HCT116 (cell line): ENCODE measurements at regions not wholly inside any gene's neighbourhood (a gene's known extent, or its start where the extent isn't known, plus 50 kb on each side); places are given as distances from the start of the nearest gene placed in this dataset.

Source experiments
- EZH2 ChIP-seq: fragments of 200-600 bp; sonication (generic); IDR thresholded peaks from 2 replicates; pipeline ENCODE4 v1.6.1; 2017; ENCODE audit warnings: antibody characterized with exemption, mixed run types
- EZH2phosphoT487 ChIP-seq: fragments of 200-600 bp; IDR thresholded peaks from 2 replicates; pipeline ENCODE4 v1.6.1; 2018; ENCODE audit warnings: antibody characterized with exemption, borderline replicate concordance
- JUND ChIP-seq: IDR thresholded peaks from 2 replicates; pipeline ENCODE4 v1.6.1; 2012
- POLR2A ChIP-seq: IDR thresholded peaks from 2 replicates; pipeline ENCODE4 v1.7.0; 2011; ENCODE audit warnings: borderline replicate concordance; ENCODE audit not compliant: insufficient read depth, insufficient read length; ENCODE audit errors: extremely low read depth
- POLR2AphosphoS5 ChIP-seq: IDR thresholded peaks from 2 replicates; pipeline ENCODE4 v1.6.1; 2011; ENCODE audit warnings: mild to moderate bottlenecking, low read depth, low read length, moderate library complexity
- SIN3A ChIP-seq: IDR thresholded peaks from 2 replicates; pipeline ENCODE4 v1.6.1; 2012; ENCODE audit warnings: low read depth
- SP1 ChIP-seq: IDR thresholded peaks from 2 replicates; pipeline ENCODE4 v1.6.1; 2012; ENCODE audit warnings: low read depth
- SRF ChIP-seq: IDR thresholded peaks from 2 replicates; pipeline ENCODE4 v1.6.1; 2012; ENCODE audit warnings: low read depth
- TCF7L2 ChIP-seq: IDR thresholded peaks from 2 replicates; pipeline ENCODE4 v1.7.0; 2011; ENCODE audit warnings: borderline replicate concordance, inconsistent platforms; ENCODE audit not compliant: insufficient read depth, insufficient read length; ENCODE audit errors: extremely low read depth
- ZFX ChIP-seq: fragments of 450-650 bp; IDR thresholded peaks from 2 replicates; pipeline ENCODE4 v1.6.1; 2017
- TF ChIP-seq, protein P1 (sequence below): IDR thresholded peaks from 2 replicates; pipeline ENCODE4 v1.6.1; 2012
- TF ChIP-seq, protein P2 (sequence below), 3 experiments: fragments of 200-600 bp in 1 of 3; sonication (generic) in 1 of 3; IDR thresholded peaks in 2 of 3; conservative IDR thresholded peaks in 1 of 3; 2 replicates each; pipeline ENCODE4 v1.5.1; 2012 to 2017; ENCODE audit warnings: low read depth in 2 of 3, low read length in 2 of 3, antibody characterized with exemption in 1 of 3, borderline replicate concordance in 1 of 3, control low read depth in 1 of 3, mild to moderate bottlenecking in 1 of 3, mixed read lengths in 1 of 3, mixed run types in 1 of 3, moderate library complexity in 1 of 3; ENCODE audit not compliant: insufficient read depth in 1 of 3
- TF ChIP-seq, protein P3 (sequence below): IDR thresholded peaks from 2 replicates; pipeline ENCODE4 v1.6.1; 2012

DNA sequence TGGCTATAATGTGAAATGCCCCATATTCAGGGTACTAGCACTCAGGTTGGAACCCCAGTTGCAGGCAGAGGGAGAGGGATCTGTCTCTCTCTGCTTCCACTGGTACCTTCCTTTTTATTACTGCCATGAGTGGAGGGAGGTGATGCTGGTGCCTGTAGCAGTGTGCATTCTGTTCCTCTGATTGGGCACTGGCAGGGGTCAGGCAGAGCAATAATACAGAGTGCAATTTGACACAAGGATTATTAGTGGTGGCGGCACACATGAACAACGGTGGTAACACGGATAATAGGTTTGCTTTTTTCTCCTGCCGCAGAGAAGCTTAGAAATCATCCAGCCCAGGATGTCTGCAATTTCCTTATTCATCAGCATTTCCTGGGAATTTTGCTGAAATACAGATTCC is 525.7 kb downstream of the SLC4A3 start:
- TF ChIP-seq TCF7L2 (no peak), SP1 (no peak), EZH2phosphoT487 (no peak), EZH2 (no peak), SIN3A (no peak), POLR2A (no peak), SRF (no peak), ZFX (no peak), JUND (no peak), POLR2AphosphoS5 (no peak)
- TF ChIP-seq, protein P1, sequence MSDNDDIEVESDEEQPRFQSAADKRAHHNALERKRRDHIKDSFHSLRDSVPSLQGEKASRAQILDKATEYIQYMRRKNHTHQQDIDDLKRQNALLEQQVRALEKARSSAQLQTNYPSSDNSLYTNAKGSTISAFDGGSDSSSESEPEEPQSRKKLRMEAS: no peak
- TF ChIP-seq, protein P2, sequence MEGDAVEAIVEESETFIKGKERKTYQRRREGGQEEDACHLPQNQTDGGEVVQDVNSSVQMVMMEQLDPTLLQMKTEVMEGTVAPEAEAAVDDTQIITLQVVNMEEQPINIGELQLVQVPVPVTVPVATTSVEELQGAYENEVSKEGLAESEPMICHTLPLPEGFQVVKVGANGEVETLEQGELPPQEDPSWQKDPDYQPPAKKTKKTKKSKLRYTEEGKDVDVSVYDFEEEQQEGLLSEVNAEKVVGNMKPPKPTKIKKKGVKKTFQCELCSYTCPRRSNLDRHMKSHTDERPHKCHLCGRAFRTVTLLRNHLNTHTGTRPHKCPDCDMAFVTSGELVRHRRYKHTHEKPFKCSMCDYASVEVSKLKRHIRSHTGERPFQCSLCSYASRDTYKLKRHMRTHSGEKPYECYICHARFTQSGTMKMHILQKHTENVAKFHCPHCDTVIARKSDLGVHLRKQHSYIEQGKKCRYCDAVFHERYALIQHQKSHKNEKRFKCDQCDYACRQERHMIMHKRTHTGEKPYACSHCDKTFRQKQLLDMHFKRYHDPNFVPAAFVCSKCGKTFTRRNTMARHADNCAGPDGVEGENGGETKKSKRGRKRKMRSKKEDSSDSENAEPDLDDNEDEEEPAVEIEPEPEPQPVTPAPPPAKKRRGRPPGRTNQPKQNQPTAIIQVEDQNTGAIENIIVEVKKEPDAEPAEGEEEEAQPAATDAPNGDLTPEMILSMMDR (IDR thresholded peaks at IDR 0.05 in 2 of 3, conservative IDR thresholded peaks at IDR 0.05 in 1 of 3; ENCODE audit: borderline replicate concordance in 1 of 3, insufficient read depth in 1 of 3, low read depth in 2 of 3, low read length in 2 of 3): no peak
- TF ChIP-seq, protein P3, sequence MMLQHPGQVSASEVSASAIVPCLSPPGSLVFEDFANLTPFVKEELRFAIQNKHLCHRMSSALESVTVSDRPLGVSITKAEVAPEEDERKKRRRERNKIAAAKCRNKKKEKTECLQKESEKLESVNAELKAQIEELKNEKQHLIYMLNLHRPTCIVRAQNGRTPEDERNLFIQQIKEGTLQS: no peak
